ENCODE measurements at regions not wholly inside any gene's neighbourhood (a gene's known extent, or its start where the extent isn't known, plus 50 kb on each side); places are given as distances from the start of the nearest gene placed in this dataset.

- TF ChIP-seq POLR2A (IDR thresholded peaks at IDR 0.05; ENCODE audit: low read depth, low read length) (no peak), POLR2AphosphoS5 (IDR thresholded peaks at IDR 0.05; ENCODE audit: low read depth, low read length) (no peak), TAF1 (IDR thresholded peaks at IDR 0.05; ENCODE audit: low read depth, low read length) (no peak), SPI1 (IDR thresholded peaks at IDR 0.05; ENCODE audit: low read depth, low read length) (no peak)
Observed at GRCh38 chr20:40073535-40074111, 615.4 kb downstream of the MAFB start.

Data from GM12891 (cell line).